ENCODE measurements at regions not wholly inside any gene's neighbourhood (a gene's known extent, or its start where the extent isn't known, plus 50 kb on each side); places are given as distances from the start of the nearest gene placed in this dataset.
A peak's percentile ranks its signal among the peaks of the same experiment; 100 is the strongest.

DNA sequence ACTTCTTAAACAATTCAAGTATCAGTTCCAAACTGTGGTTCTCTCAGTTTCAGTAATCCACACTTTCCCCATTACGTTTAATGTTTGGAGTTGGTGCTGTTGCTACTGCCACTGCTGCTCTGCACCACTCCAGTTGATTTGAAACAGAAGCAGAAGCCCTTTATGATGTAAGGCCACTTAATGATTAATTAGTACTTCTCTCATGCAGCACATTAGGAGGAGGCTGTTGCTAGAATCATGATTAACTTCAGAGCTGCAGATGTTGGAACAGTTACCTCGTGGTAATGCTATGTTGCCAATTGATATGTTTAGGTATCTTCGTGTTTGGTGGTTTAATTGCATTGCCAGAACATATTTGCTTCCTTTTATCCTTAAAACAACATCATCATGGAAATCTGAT is 986.2 kb upstream of the CITED2 start:
- DNase-seq = peak; percentile 68
- no peak overlapping the region for H2BK120ac ChIP-seq (ENCODE audit: low read depth, low read length)
- H3K23ac ChIP-seq (ENCODE audit: low read length in 2 of 2) = no peak overlapping the region
- H2AFZ ChIP-seq (ENCODE audit: low read depth, low read length) = no peak overlapping the region
- H2BK15ac ChIP-seq (ENCODE audit: low read depth, poor library complexity, severe bottlenecking) = no peak overlapping the region
- H3K27me3 ChIP-seq (ENCODE audit: control insufficient read depth in 1 of 2, insufficient read depth in 1 of 2, low read length in 2 of 2) = no peaks in the 10 kb centered on the region
- no peak overlapping the region for H3K27ac ChIP-seq (ENCODE audit: low read length, poor library complexity, severe bottlenecking)
- 14% methylated on average over 1 of the region's 3 CpGs for WGBS
- no peak overlapping the region for H4K91ac ChIP-seq (ENCODE audit: low read length)
- no peak overlapping the region for H4K8ac ChIP-seq (ENCODE audit: low read length)
- no peak overlapping the region for H3K4me3 ChIP-seq (ENCODE audit: insufficient read depth in 1 of 2, low read depth in 1 of 2, low read length in 2 of 2)
- no peaks in the 10 kb centered on the region for H3K4me1 ChIP-seq (ENCODE audit: control insufficient read depth, insufficient read depth, low read depth, low read length)
- H2BK5ac ChIP-seq (ENCODE audit: low read depth, low read length, poor library complexity, severe bottlenecking) = no peak overlapping the region
- H3K18ac ChIP-seq (ENCODE audit: low read depth in 1 of 2, low read length in 2 of 2) = no peak overlapping the region
- no peak overlapping the region for H3K4me2 ChIP-seq (ENCODE audit: low read length, poor library complexity, severe bottlenecking)
- no peak overlapping the region for H3K14ac ChIP-seq (ENCODE audit: low read length in 2 of 2)
- no peak overlapping the region for H3K4ac ChIP-seq (ENCODE audit: low read depth in 1 of 2, low read length in 2 of 2)
- no peak overlapping the region for H3K9ac ChIP-seq (ENCODE audit: low read length)
- H3K9me3 ChIP-seq (ENCODE audit: control insufficient read depth, low read length) = peaks cover 8% of the 10 kb centered on the region
- peaks cover 0 to 3% of the 10 kb centered on the region in 2 experiments for H3K36me3 ChIP-seq (ENCODE audit: control insufficient read depth in 1 of 2, insufficient read depth in 2 of 2, low read depth in 1 of 2, low read length in 2 of 2)
- no peaks in the 10 kb centered on the region for H3K79me1 ChIP-seq (replicated peaks; ENCODE audit: low read length, poor library complexity, severe bottlenecking)
- H2BK12ac ChIP-seq (ENCODE audit: low read length in 2 of 2) = no peak overlapping the region
- H2AK5ac ChIP-seq (ENCODE audit: low read length, severe bottlenecking) = no peak overlapping the region

DNA sequence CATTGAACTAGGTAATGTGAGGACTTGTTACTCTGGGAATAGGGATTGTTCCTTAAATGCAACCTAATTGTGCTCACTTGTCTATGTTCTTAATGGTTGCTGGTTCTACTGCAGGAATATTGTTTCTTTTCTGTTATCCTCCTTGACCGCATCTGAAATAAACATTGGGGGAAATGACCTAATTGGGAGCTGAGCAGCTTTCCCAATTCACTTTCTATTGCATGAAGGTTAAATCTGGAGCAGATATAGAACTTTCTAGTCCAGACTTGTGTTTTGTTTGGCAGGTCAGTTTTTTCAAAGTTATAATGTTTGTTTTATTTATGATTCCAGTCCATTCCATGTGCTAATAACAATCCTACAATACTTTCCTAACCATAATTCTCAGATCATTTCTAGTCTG is 981.0 kb upstream of the CITED2 start:
- Histone ChIP-seq H3K4ac (ENCODE audit: low read depth in 1 of 2, low read length in 2 of 2) (no peak overlapping the region), H4K8ac (ENCODE audit: low read length) (no peak overlapping the region), H3K4me1 (ENCODE audit: control insufficient read depth, insufficient read depth, low read depth, low read length) (no peaks in the 10 kb centered on the region), H3K18ac (ENCODE audit: low read depth in 1 of 2, low read length in 2 of 2) (no peak overlapping the region), H3K9ac (ENCODE audit: low read length) (no peak overlapping the region), H2BK15ac (ENCODE audit: low read depth, poor library complexity, severe bottlenecking) (no peak overlapping the region), H3K4me3 (ENCODE audit: insufficient read depth in 1 of 2, low read depth in 1 of 2, low read length in 2 of 2) (no peak overlapping the region), H3K14ac (ENCODE audit: low read length in 2 of 2) (no peak overlapping the region), H3K36me3 (ENCODE audit: control insufficient read depth in 1 of 2, insufficient read depth in 2 of 2, low read depth in 1 of 2, low read length in 2 of 2) (no peaks in the 10 kb centered on the region), H3K9me3 (ENCODE audit: control insufficient read depth, low read length) (no peaks in the 10 kb centered on the region), H3K79me1 (replicated peaks; ENCODE audit: low read length, poor library complexity, severe bottlenecking) (no peaks in the 10 kb centered on the region), H2AFZ (ENCODE audit: low read depth, low read length) (no peak overlapping the region), H3K23ac (ENCODE audit: low read length in 2 of 2) (no peak overlapping the region), H3K27ac (ENCODE audit: low read length, poor library complexity, severe bottlenecking) (no peak overlapping the region), H2BK5ac (ENCODE audit: low read depth, low read length, poor library complexity, severe bottlenecking) (no peak overlapping the region), H2BK12ac (ENCODE audit: low read length in 2 of 2) (no peak overlapping the region), H3K4me2 (ENCODE audit: low read length, poor library complexity, severe bottlenecking) (no peak overlapping the region), H2AK5ac (ENCODE audit: low read length, severe bottlenecking) (no peak overlapping the region), H2BK120ac (ENCODE audit: low read depth, low read length) (no peak overlapping the region), H3K27me3 (ENCODE audit: control insufficient read depth in 1 of 2, insufficient read depth in 1 of 2, low read length in 2 of 2) (no peaks in the 10 kb centered on the region), H4K91ac (ENCODE audit: low read length) (no peak overlapping the region)
- 77% methylated on average over 1 of the region's 1 CpG for WGBS
- DNase-seq = peak; percentile 52

DNA sequence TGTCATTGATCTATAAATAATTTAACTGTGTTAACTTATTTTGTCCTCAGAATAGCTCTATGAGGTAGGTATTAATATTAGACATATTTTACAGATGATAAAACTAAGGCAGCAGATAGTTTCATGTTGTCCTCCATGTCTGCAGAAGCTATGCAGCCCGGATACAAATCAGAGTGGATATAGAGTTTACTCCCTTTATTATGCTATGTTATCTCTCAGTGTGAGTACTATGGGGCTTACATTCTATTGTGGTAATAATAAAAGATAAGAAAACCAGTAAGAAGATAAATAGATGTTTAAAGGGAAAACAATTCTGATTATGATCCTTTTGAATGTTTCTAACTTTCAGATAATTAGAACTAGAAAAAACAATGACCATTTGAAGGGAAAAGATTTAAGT is 979.8 kb upstream of the CITED2 start:
- Histone ChIP-seq H2BK5ac (ENCODE audit: low read depth, low read length, poor library complexity, severe bottlenecking) (no peak overlapping the region), H2BK120ac (ENCODE audit: low read depth, low read length) (no peak overlapping the region), H3K27me3 (ENCODE audit: control insufficient read depth in 1 of 2, insufficient read depth in 1 of 2, low read length in 2 of 2) (no peaks in the 10 kb centered on the region), H3K14ac (ENCODE audit: low read length in 2 of 2) (no peak overlapping the region), H3K18ac (ENCODE audit: low read depth in 1 of 2, low read length in 2 of 2) (no peak overlapping the region), H4K8ac (ENCODE audit: low read length) (no peak overlapping the region), H4K91ac (ENCODE audit: low read length) (no peak overlapping the region), H3K36me3 (ENCODE audit: control insufficient read depth in 1 of 2, insufficient read depth in 2 of 2, low read depth in 1 of 2, low read length in 2 of 2) (no peaks in the 10 kb centered on the region), H2AK5ac (ENCODE audit: low read length, severe bottlenecking) (no peak overlapping the region), H2BK12ac (ENCODE audit: low read length in 2 of 2) (no peak overlapping the region), H3K4me3 (ENCODE audit: insufficient read depth in 1 of 2, low read depth in 1 of 2, low read length in 2 of 2) (no peak overlapping the region), H3K23ac (ENCODE audit: low read length in 2 of 2) (no peak overlapping the region), H3K27ac (ENCODE audit: low read length, poor library complexity, severe bottlenecking) (no peak overlapping the region), H3K4me1 (ENCODE audit: control insufficient read depth, insufficient read depth, low read depth, low read length) (no peaks in the 10 kb centered on the region), H3K4me2 (ENCODE audit: low read length, poor library complexity, severe bottlenecking) (no peak overlapping the region), H2AFZ (ENCODE audit: low read depth, low read length) (no peak overlapping the region), H3K4ac (ENCODE audit: low read depth in 1 of 2, low read length in 2 of 2) (no peak overlapping the region), H3K9ac (ENCODE audit: low read length) (no peak overlapping the region), H3K79me1 (replicated peaks; ENCODE audit: low read length, poor library complexity, severe bottlenecking) (no peaks in the 10 kb centered on the region), H3K9me3 (ENCODE audit: control insufficient read depth, low read length) (no peaks in the 10 kb centered on the region), H2BK15ac (ENCODE audit: low read depth, poor library complexity, severe bottlenecking) (no peak overlapping the region)
- DNase-seq = no peak
- 86% methylated on average over 1 of the region's 1 CpG for WGBS

DNA sequence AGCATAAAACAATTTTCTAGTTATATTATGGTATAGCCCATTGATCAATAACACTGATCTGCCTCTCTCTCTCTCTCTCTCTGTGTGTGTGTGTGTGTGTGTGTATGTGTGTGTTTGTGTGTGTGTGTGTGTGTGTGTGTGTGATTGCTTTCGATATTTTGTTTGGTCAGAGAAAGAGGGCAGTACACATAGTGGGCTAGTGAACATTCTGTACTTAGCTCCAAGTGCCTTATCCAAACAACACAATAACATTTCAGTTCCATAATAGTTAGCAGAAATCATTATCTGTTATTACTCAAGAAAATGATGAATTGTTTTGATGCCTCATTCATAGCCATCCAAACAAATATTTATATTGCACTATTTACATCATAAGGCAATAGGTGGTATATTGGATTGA is 979.1 kb upstream of the CITED2 start:
- Histone ChIP-seq H2BK15ac (ENCODE audit: low read depth, poor library complexity, severe bottlenecking) (no peak overlapping the region), H3K9me3 (ENCODE audit: control insufficient read depth, low read length) (no peaks in the 10 kb centered on the region), H3K18ac (ENCODE audit: low read depth in 1 of 2, low read length in 2 of 2) (no peak overlapping the region), H3K36me3 (ENCODE audit: control insufficient read depth in 1 of 2, insufficient read depth in 2 of 2, low read depth in 1 of 2, low read length in 2 of 2) (no peaks in the 10 kb centered on the region), H3K4ac (ENCODE audit: low read depth in 1 of 2, low read length in 2 of 2) (no peak overlapping the region), H3K14ac (ENCODE audit: low read length in 2 of 2) (no peak overlapping the region), H3K27ac (ENCODE audit: low read length, poor library complexity, severe bottlenecking) (no peak overlapping the region), H4K8ac (ENCODE audit: low read length) (no peak overlapping the region), H3K9ac (ENCODE audit: low read length) (no peak overlapping the region), H2BK120ac (ENCODE audit: low read depth, low read length) (no peak overlapping the region), H3K79me1 (replicated peaks; ENCODE audit: low read length, poor library complexity, severe bottlenecking) (no peaks in the 10 kb centered on the region), H2BK12ac (ENCODE audit: low read length in 2 of 2) (no peak overlapping the region), H2AFZ (ENCODE audit: low read depth, low read length) (no peak overlapping the region), H2BK5ac (ENCODE audit: low read depth, low read length, poor library complexity, severe bottlenecking) (no peak overlapping the region), H3K23ac (ENCODE audit: low read length in 2 of 2) (no peak overlapping the region), H2AK5ac (ENCODE audit: low read length, severe bottlenecking) (no peak overlapping the region), H3K27me3 (ENCODE audit: control insufficient read depth in 1 of 2, insufficient read depth in 1 of 2, low read length in 2 of 2) (no peaks in the 10 kb centered on the region), H3K4me3 (ENCODE audit: insufficient read depth in 1 of 2, low read depth in 1 of 2, low read length in 2 of 2) (no peak overlapping the region), H4K91ac (ENCODE audit: low read length) (no peak overlapping the region), H3K4me2 (ENCODE audit: low read length, poor library complexity, severe bottlenecking) (no peak overlapping the region), H3K4me1 (ENCODE audit: control insufficient read depth, insufficient read depth, low read depth, low read length) (no peaks in the 10 kb centered on the region)
- DNase-seq = no peak
- no CpG with 5 or more reads among the region's 1 CpG for WGBS
